ENCODE measurements at regions not wholly inside any gene's neighbourhood (a gene's known extent, or its start where the extent isn't known, plus 50 kb on each side); places are given as distances from the start of the nearest gene placed in this dataset.

DNA sequence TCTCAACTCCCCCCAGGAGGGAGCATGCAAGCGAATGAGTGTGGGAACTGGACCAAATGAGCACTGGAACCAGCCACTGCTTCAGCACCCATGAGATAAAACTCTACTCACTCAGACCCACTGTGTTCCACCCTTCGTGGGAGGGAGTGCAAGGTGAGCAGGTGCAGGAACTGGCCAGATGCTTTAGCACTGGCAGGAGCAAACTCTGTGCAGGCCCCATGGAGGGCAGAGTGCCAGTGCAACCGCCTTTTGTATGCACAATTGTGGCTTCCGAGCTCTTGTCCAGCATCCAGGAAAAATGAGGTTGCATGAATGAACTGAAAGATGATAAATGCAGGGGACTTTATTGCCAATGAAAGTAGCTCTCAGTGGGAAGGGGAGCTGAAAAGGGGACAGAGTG lies 67.4 kb upstream of the CCDC112 start:
- TF ChIP-seq GABPA (IDR thresholded peaks at IDR 0.05; ENCODE audit: low read depth) (no peak), CTCF (IDR thresholded peaks at IDR 0.05; ENCODE audit: insufficient read depth, low read length) (no peak), POLR2AphosphoS5 (IDR thresholded peaks at IDR 0.05; ENCODE audit: low read depth) (no peak)
- TF ChIP-seq, protein P1, sequence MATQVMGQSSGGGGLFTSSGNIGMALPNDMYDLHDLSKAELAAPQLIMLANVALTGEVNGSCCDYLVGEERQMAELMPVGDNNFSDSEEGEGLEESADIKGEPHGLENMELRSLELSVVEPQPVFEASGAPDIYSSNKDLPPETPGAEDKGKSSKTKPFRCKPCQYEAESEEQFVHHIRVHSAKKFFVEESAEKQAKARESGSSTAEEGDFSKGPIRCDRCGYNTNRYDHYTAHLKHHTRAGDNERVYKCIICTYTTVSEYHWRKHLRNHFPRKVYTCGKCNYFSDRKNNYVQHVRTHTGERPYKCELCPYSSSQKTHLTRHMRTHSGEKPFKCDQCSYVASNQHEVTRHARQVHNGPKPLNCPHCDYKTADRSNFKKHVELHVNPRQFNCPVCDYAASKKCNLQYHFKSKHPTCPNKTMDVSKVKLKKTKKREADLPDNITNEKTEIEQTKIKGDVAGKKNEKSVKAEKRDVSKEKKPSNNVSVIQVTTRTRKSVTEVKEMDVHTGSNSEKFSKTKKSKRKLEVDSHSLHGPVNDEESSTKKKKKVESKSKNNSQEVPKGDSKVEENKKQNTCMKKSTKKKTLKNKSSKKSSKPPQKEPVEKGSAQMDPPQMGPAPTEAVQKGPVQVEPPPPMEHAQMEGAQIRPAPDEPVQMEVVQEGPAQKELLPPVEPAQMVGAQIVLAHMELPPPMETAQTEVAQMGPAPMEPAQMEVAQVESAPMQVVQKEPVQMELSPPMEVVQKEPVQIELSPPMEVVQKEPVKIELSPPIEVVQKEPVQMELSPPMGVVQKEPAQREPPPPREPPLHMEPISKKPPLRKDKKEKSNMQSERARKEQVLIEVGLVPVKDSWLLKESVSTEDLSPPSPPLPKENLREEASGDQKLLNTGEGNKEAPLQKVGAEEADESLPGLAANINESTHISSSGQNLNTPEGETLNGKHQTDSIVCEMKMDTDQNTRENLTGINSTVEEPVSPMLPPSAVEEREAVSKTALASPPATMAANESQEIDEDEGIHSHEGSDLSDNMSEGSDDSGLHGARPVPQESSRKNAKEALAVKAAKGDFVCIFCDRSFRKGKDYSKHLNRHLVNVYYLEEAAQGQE (IDR thresholded peaks at IDR 0.05; ENCODE audit: insufficient replicate concordance, low read depth), result no peak
